Adrenal gland (tissue), 9 donors: ENCODE measurements at regions not wholly inside any gene's neighbourhood (a gene's known extent, or its start where the extent isn't known, plus 50 kb on each side); places are given as distances from the start of the nearest gene placed in this dataset.

ENCODE experiments used
- DNase-seq, 7 donors: peaks; one replicate each; pipeline ENCODE4 v3.0.0-alpha.2; 2019 to 2020
- H3K27ac ChIP-seq, 5 donors: fragments of 200-600 bp; sonication (generic) in 4 of 5; 1 replicate in 3 of 5; 2 replicates in 2 of 5; pipeline versions ENCODE4 v1.5.1 to v1.8.0; 2016 to 2020; ENCODE audit warnings: mild to moderate bottlenecking in 1 of 5
- H3K27me3 ChIP-seq: fragments of 200-600 bp; 2 replicates; pipeline ENCODE4 v1.8.0; 2021
- H3K36me3 ChIP-seq, 2 donors: fragments of 200-600 bp; replicated peaks in 1 of 2; 1 replicate in 1 of 2; 2 replicates in 1 of 2; pipeline versions ENCODE4 v1.5.1 to v1.8.0; 2018 to 2022
- H3K4me1 ChIP-seq, 2 donors: fragments of 200-600 bp; replicated peaks in 1 of 2; 1 replicate in 1 of 2; 2 replicates in 1 of 2; pipeline versions ENCODE4 v1.5.1 to v1.8.0; 2018 to 2021
- H3K4me3 ChIP-seq, 4 donors: fragments of 200-600 bp; sonication (generic) in 3 of 4; one replicate each; pipeline ENCODE4 v1.5.1; 2016 to 2018
- H3K9me3 ChIP-seq, 3 donors: fragments of 200-600 bp; sonication (generic) in 1 of 3; replicated peaks in 1 of 3; 1 replicate in 2 of 3; 2 replicates in 1 of 3; pipeline versions ENCODE4 v1.5.1 to v1.8.0; 2016 to 2021
- POLR2A ChIP-seq, 2 donors: fragments of 450-650 bp; IDR thresholded peaks; one replicate each; pipeline ENCODE4 v1.6.1; 2017; ENCODE audit warnings: antibody characterized with exemption in 2 of 2, mild to moderate bottlenecking in 2 of 2, moderate library complexity in 1 of 2
- WGBS, 4 donors: extraction: QIAGEN DNeasy Blood & Tissue Kit in 2 of 4; methylation state at CpG; one replicate each; pipeline versions ENCODE4 v1.1.5 to v1.1.7; 2013 to 2017; 5-methylcytosine and 5-hydroxymethylcytosine counted together
- intact Hi-C, 2 donors: fragments of 100-400 bp; cut with DNase I; formaldehyde crosslinking; loops; one replicate each; pipeline versions ENCODE4 v1.14.1 to v1.15.0; 2022 to 2023
- TF ChIP-seq, protein P1 (sequence below), 6 experiments: fragments of 450-650 bp in 4 of 6; fragments of 200-600 bp in 2 of 6; sonication (generic) in 1 of 6; IDR thresholded peaks; 1 replicate in 5 of 6; 2 replicates in 1 of 6; pipeline versions ENCODE4 v1.5.1 to v1.8.0; 2016 to 2021; ENCODE audit warnings: antibody characterized with exemption in 6 of 6, mild to moderate bottlenecking in 2 of 6, moderate library complexity in 1 of 6
- donor health status: healthy with polysubstance abuse.
- donor health status: Bipolar disorder and iron deficiency.
- donor health status: DM: yes; HTN: yes; CAD: no.
- donor health status: DM: no; HTN: no; CAD: no.
- donor health status: DM: no; HTN: no; CAD: no.

DNA sequence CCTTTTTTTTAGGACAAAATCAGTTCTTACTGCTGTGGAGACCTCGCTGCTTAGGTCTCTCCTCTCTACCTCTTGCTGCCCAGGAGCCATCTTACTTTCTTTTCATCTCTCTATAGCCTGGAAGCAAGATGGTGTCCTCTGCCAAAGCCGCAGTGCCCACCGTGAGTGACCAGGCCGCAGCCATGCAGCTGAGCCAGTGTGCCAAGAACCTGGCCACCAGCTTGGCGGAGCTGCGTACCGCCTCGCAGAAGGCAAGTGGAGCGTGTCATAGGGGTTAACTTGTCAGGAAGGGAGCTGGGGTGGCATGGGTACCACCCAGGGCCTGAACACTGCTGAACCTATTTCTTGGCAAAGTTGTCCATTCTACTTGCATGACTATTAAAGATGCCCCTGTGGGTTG, 320.3 kb upstream of the TPM1 start:
- Histone ChIP-seq H3K36me3 (peaks cover 0 to 12% of the 10 kb centered on the region in 2 donors), H3K9me3 (no peaks in the 10 kb centered on the region), H3K27me3 (no peaks in the 10 kb centered on the region), H3K4me1 (no peaks in the 10 kb centered on the region), H3K27ac (no peak overlapping the region), H3K4me3 (no peak overlapping the region)
- WGBS, 4 donors = 96 to 98% (median 97%) methylated on average over 4 to 9 of the region's 9 CpGs
- intact Hi-C loops = no loop called here
- DNase-seq = no peak
- TF ChIP-seq, protein P1, sequence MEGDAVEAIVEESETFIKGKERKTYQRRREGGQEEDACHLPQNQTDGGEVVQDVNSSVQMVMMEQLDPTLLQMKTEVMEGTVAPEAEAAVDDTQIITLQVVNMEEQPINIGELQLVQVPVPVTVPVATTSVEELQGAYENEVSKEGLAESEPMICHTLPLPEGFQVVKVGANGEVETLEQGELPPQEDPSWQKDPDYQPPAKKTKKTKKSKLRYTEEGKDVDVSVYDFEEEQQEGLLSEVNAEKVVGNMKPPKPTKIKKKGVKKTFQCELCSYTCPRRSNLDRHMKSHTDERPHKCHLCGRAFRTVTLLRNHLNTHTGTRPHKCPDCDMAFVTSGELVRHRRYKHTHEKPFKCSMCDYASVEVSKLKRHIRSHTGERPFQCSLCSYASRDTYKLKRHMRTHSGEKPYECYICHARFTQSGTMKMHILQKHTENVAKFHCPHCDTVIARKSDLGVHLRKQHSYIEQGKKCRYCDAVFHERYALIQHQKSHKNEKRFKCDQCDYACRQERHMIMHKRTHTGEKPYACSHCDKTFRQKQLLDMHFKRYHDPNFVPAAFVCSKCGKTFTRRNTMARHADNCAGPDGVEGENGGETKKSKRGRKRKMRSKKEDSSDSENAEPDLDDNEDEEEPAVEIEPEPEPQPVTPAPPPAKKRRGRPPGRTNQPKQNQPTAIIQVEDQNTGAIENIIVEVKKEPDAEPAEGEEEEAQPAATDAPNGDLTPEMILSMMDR (IDR thresholded peaks at IDR 0.05) = no peak
- TF ChIP-seq POLR2A (IDR thresholded peaks at IDR 0.05) = no peak

DNA sequence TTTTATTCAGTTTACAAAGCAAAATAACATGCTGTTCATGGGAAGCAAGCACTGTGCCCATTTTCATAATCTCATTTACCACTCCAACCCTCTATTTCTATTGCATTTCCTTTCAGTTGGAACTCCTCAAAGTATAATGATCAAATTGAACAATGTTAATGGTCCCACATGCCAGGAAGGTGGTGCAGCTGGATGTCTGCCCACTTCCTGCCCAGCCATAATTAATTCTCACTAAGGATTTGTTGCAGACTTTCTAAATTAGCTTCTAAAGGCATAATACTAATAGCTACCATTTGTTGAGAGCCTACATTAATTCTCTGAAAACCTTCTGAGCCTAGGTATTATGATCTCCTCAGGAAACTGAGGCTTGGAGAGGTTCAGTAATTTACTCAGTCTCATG, 316.1 kb upstream of the TPM1 start:
- no peaks in the 10 kb centered on the region for H3K4me1 ChIP-seq
- TF ChIP-seq, protein P1 (IDR thresholded peaks at IDR 0.05) = no peak
- no peak for TF ChIP-seq POLR2A (IDR thresholded peaks at IDR 0.05)
- H3K4me3 ChIP-seq = no peak overlapping the region
- no peak for DNase-seq
- intact Hi-C loops = no loop called here
- no peaks in the 10 kb centered on the region for H3K27me3 ChIP-seq
- no peaks in the 10 kb centered on the region for H3K9me3 ChIP-seq
- no peaks in the 10 kb centered on the region for H3K36me3 ChIP-seq
- no peak overlapping the region for H3K27ac ChIP-seq

DNA sequence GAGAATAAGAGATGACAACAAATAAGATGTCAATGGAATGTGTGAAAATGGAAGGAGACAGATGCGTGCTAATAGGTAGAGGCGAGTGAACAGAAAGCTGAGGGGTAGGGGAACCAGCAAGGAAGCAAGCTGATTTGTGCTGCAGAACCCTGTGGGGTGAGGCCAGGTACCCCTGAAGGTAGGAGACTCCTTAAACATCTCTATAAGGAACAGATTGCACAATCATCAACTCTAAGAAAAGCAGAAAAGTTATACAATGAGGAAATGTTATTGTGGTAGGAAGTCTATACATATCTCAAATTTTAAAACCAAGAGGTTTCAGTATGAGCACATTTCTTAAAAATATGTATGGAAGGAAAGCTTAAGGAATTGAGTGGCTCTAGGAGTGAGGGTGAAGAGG, 315.0 kb upstream of the TPM1 start:
- H3K9me3 ChIP-seq = no peaks in the 10 kb centered on the region
- H3K4me1 ChIP-seq = no peaks in the 10 kb centered on the region
- no peak overlapping the region for H3K27ac ChIP-seq
- no peaks in the 10 kb centered on the region for H3K27me3 ChIP-seq
- intact Hi-C loops = no loop called here
- TF ChIP-seq, protein P1 (IDR thresholded peaks at IDR 0.05) = no peak
- TF ChIP-seq POLR2A (IDR thresholded peaks at IDR 0.05) = no peak
- DNase-seq = no peak
- no peaks in the 10 kb centered on the region for H3K36me3 ChIP-seq
- no peak overlapping the region for H3K4me3 ChIP-seq
- 92 to 97% (median 94%) methylated on average over 2 of the region's 2 CpGs for whole genome bisulfite sequencing, 4 donors

DNA sequence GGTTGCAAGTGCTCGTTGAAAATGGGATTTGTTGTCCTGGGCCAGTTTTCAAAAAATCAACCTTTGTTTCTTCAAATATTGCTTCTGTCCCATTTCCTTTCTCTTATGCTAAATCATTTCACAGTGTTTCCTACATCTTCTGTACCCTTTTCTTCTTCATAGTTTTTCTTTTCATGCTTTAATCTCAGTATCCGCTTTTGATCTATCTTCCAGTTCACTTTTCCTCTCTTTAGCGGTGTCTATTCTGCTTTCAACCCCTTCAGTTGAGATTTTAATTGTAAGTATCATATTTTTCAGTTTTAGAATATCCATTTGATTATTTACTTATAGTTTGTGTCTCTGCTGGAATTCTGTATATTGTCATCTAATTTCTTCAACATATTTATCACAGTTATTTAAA, 311.7 kb upstream of the TPM1 start:
- H3K36me3 ChIP-seq = no peaks in the 10 kb centered on the region
- intact Hi-C loops = no loop called here
- WGBS, 4 donors = 92 to 97% (median 93%) methylated on average over 3 of the region's 3 CpGs
- H3K9me3 ChIP-seq = no peaks in the 10 kb centered on the region
- H3K4me3 ChIP-seq = no peak overlapping the region
- H3K27me3 ChIP-seq = no peaks in the 10 kb centered on the region
- H3K27ac ChIP-seq = no peak overlapping the region
- no peak for TF ChIP-seq POLR2A (IDR thresholded peaks at IDR 0.05)
- TF ChIP-seq, protein P1 (IDR thresholded peaks at IDR 0.05) = no peak
- H3K4me1 ChIP-seq = no peaks in the 10 kb centered on the region
- no peak for DNase-seq
